NCI-H1436 treated with DMSO at 0.1 percent for 48 hours (cell line): ENCODE measurements at regions not wholly inside any gene's neighbourhood (a gene's known extent, or its start where the extent isn't known, plus 50 kb on each side); places are given as distances from the start of the nearest gene placed in this dataset.

Experiments
- DNase-seq: peaks from one replicate; lab custom pipeline; 2025; lab: John Stamatoyannopoulos, UW

GRCh38 chr12:98213556-98213955, 301.8 kb upstream of the TMPO start:
- no peak for DNase-seq

DNA sequence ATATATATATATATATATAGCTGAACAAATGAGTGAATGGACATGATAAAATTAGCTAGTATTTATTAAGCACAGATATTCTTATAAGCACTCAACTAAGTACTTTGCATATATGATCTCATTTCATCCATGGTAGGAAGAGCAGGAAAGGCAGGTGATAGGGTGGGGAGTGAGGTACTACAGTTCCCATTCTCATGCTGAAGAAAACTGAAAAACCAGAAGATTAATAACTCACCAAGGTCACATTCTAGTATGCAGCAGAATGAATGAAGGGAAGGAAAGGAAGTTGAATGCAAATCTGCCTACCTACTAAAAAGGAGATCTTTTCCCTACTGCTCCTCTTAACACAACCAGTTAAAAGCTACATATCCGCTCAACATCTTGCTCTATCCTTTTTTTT, 298.1 kb upstream of the TMPO start:
- DNase-seq, result no peak

DNA sequence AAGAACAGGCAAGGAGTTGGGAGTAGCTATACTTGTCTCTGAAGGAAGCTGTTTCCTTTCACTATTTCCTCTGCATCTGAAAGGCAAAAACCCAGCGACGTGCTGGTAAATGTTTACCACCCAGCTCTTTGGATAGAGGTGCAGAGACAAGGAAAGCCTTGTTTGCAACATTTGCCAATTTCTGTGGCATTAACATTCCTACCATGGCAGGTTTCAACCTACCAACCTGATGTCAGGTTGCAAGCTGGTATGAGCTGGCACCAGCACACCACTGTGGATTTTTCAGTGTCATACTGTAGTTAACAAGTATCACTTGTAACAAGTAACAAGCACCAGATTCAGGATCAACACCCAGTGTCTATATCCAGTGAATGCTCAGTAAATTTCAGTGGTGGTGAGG, 294.8 kb upstream of the TMPO start:
- DNase-seq, result no peak

- DNase-seq, result no peak
Measured at GRCh38 chr12:98221243-98221808, 294.1 kb upstream of the TMPO start.

DNA sequence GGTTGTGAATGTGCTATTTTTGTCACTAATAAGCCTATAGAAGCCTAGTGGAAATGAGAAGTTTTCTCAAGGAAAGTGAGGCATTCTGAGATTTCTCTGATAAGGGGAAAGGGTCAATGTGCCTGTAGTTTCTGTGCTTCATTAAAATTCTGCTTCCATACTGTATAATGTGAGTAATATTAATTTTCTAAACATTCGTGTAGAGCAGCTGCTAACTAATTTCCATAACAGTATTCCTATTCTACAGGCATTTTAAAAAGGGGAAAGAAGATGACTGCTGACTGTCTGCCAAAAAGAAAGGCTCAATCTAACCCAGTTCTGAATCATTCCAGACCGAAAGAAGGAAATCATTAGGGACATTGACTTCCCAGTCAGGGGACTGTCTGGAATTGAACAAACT, 293.3 kb upstream of the TMPO start:
- DNase-seq, result no peak

GRCh38 chr12:98224584-98225221, 290.7 kb upstream of the TMPO start:
- no peak for DNase-seq

- DNase-seq, result no peak
Measured at GRCh38 chr12:98227162-98227561, 288.2 kb upstream of the TMPO start.

GRCh38 chr12:98228683-98229539, 286.5 kb upstream of the TMPO start:
- no peak for DNase-seq

- no peak for DNase-seq
Measured at GRCh38 chr12:98229540-98229924, 285.9 kb upstream of the TMPO start.

GRCh38 chr12:98232753-98233390, 282.5 kb upstream of the TMPO start:
- no peak for DNase-seq

GRCh38 chr12:98235301-98235700, 280.1 kb upstream of the TMPO start:
- DNase-seq, result no peak

GRCh38 chr12:98238515-98239130, 276.8 kb upstream of the TMPO start:
- no peak for DNase-seq

DNA sequence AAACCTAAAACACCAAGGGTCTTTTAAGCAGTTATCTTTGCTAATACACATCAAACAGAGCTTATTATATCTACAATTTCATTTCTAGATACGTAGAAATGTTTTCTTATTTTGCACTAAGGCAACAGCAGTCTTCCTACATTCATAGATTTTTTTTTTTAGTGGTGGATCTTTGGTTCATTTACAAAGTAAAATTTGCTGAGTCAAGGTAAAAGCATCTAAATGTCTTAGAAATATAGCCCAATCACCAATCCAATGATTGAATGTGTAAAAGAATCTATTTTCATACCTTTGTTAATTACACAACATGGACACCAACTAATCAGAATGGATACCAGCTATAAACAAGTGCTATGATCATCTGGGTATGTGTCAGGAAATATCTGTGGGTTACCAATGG, 272.2 kb upstream of the TMPO start:
- no peak for DNase-seq

DNA sequence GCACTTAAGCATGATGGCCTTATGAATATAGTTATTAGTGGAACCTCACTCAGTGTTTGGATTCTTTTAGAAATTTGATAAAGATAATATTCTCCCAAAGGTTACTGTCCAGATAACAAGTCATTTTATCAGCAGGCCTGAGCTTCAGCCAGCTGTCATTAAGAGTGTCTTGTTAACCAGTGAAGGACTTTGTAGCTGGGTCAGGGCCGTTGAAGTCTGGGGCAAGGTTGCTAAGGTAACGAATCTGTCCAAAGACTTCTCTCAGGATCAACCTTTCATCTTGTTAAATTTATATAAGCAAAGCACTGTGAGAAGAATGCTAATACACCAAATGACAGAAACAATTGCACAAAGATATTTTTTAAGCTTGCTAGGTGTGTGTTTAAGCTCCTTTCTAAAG, 271.3 kb upstream of the TMPO start:
- no peak for DNase-seq

DNA sequence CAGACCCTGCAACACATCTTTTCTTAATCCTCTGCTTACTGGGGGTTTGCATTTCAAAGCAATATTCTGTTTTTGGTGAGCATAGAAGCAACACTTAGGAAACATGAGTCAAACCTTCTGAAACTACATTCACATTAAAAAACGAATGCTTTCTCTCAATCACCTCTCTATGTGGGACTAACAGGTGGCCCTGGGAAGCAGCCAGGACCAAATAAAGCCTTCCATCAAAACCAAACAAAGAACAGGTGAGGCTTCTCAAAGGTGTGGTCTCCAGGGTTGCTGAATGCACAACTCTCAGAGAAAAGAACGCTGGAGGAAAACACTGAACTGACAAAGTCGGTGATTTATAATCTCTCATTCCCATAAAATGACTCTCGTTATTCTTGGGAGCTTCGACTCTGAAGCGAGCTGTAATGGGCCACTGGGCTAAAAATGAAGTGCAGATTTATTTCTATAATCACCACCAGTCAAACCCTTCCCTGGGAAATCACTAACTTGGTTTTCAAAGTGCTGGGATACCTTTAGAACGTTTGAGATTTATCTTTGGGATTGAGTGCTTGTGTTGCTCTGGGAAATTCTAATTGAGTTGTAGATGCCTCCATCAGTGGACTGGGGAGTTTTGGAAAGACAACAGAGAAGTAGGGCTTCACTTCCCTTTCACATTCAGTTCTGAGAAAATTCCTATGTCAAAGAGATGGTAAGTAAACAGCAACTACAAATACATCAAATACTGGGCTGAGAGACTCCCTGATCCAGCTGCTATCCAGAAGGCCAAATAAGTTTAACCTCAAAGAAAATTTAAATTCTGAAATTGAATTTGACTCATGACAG, 262.0 kb upstream of the TMPO start:
- no peak for DNase-seq

- DNase-seq, result no peak
Measured at GRCh38 chr12:98256830-98257229, 258.6 kb upstream of the TMPO start.

GRCh38 chr12:98259693-98260092, 255.7 kb upstream of the TMPO start:
- no peak for DNase-seq

DNA sequence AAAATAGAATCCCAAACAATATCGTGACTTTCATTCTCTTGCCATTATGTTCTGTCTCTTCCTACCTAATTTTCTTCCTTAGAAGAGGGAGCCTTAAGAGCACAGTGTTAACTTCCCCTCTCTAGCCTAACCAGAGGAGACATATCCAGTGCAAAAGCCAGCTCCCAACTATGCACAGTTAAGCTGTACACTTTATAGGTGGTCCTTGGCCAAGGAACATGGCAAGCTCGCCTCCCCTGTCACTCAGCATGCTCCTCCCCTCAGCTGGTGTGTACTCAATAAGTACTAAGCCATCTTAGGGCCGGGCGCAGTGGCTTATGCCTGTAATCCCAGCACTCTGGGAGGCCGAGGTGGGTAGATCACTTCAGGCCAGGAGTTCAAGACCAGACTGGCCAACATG, 255.1 kb upstream of the TMPO start:
- no peak for DNase-seq

DNA sequence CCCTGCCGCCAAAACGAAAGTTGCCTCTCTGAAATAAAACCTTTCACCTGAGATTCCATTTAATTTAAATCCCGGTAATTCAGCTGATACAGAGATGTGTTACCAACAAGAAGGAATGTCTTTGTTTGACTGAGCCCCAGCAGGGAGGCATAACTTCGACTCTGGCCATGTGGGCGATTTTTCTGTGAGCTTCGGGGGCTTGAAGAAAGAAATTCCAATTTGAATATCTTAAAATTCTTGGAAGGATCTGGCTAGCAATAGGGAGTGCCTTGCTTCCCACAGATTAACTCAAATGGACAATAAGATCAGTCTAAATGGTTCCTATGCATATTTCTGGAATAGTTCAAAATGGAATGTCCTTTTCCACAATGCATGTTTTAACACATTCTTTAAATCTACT, 252.5 kb upstream of the TMPO start:
- DNase-seq, result no peak

DNA sequence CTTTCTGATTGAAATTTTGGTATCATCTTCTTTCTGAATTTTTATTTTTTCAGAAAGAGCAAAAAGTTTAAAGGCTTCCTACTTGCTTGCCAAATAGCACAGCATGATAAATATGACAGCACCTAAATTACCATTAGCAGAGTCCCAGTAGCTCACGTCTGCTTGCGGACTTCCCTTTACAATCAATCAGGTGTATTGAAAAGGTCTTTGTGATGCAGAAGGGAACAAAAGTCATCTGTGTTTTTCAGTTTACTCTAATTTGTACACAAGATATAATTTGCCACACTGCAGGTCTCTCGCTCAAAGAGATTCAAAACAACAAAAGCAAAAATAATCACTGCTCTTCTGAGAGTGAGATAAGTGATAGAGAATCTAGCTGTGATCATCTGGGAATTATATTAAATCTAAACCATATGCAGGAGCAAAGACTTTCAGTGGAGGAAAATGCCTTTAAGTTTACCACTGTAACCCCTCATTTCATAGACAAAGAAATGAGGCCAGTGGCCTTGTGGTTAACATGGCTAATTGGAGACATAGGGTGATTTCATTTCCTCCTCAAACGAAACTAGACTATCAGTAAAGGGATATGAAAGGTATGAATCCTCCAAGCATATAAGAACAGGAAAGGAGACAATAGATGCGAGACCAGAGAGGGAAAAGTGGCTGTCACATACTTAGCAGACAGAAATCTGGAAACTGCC, 240.8 kb upstream of the TMPO start:
- DNase-seq, result no peak

- no peak for DNase-seq
Measured at GRCh38 chr12:98275131-98275475, 240.3 kb upstream of the TMPO start.
